Activated B cell treated with CpG ODN at 0.5 μM for 24 hours (primary cell): ENCODE measurements at regions not wholly inside any gene's neighbourhood (a gene's known extent, or its start where the extent isn't known, plus 50 kb on each side); places are given as distances from the start of the nearest gene placed in this dataset.

ENCODE experiments used
- ATAC-seq: fragments of 200-7000 bp; cut with Tn5 transposase; one replicate; pipeline ENCODE4 v1.10.0; 2021; ENCODE audit warnings: low read depth, mild to moderate bottlenecking, moderate library complexity
- CTCF ChIA-PET: fragments of 350-600 bp; sonication (Branson Sonifier 250); formaldehyde crosslinking; loops from one replicate; lab custom pipeline; 2021; ENCODE audit warnings: antibody characterized with exemption; lab: Charles Lee
- POLR2A ChIA-PET: fragments of 350-600 bp; sonication (Branson Sonifier 250); formaldehyde crosslinking; loops from one replicate; lab custom pipeline; 2021; ENCODE audit warnings: antibody characterized with exemption; lab: Charles Lee
- DNase-seq: peaks from one replicate; pipeline ENCODE4 v3.0.0; 2022
- H3K27ac Mint-ChIP-seq: one replicate; pipeline ENCODE4 v1.8.0; 2020; ENCODE audit warnings: mixed read lengths
- H3K27me3 Mint-ChIP-seq: one replicate; pipeline ENCODE4 v1.8.0; 2021; ENCODE audit warnings: mixed read lengths
- H3K36me3 Mint-ChIP-seq: one replicate; pipeline ENCODE4 v1.8.0; 2021; ENCODE audit warnings: low read depth, mixed read lengths
- H3K4me1 Mint-ChIP-seq: one replicate; pipeline ENCODE4 v1.8.0; 2021; ENCODE audit warnings: mixed read lengths
- H3K4me3 Mint-ChIP-seq: one replicate; pipeline ENCODE4 v1.8.0; 2020; ENCODE audit warnings: mild to moderate bottlenecking, mixed read lengths
- H3K9me3 Mint-ChIP-seq: one replicate; pipeline ENCODE4 v1.8.0; 2020; ENCODE audit warnings: mixed read lengths
- intact Hi-C: fragments of 100-400 bp; cut with micrococcal nuclease; formaldehyde crosslinking; loops from one replicate; pipeline ENCODE4 v1.15.1; 2024
- TF ChIP-seq, protein P1 (sequence below): fragments of 200-600 bp; IDR thresholded peaks from one replicate; pipeline ENCODE4 v1.8.0; 2022; ENCODE audit warnings: antibody characterized with exemption, mild to moderate bottlenecking

DNA sequence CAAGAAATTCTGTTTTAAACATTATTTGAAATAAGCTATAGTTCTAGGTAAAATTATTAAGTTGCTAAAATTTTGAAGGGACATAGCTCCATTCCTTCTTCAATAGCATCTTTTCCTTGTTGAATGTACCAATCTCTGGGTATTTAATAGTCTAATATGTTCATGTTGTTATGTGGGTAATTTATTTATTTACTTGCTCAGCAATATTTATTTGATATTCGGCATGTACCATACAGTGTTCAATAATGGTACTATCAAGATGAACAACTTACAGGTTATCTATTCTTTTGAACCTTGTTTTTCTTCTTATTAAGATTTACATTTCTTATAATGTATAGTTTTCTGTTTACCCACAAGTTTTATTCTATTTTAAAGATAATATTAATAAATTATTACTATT is 1616.8 kb upstream of the PIK3C3 start:
- no peaks in the 10 kb centered on the region for H3K27me3 Mint-ChIP-seq
- no peak for ATAC-seq
- no peaks in the 10 kb centered on the region for H3K36me3 Mint-ChIP-seq
- no peak overlapping the region for H3K4me3 Mint-ChIP-seq
- ChIA-PET POLR2A (no interaction called here), CTCF (no interaction called here)
- TF ChIP-seq, protein P1, sequence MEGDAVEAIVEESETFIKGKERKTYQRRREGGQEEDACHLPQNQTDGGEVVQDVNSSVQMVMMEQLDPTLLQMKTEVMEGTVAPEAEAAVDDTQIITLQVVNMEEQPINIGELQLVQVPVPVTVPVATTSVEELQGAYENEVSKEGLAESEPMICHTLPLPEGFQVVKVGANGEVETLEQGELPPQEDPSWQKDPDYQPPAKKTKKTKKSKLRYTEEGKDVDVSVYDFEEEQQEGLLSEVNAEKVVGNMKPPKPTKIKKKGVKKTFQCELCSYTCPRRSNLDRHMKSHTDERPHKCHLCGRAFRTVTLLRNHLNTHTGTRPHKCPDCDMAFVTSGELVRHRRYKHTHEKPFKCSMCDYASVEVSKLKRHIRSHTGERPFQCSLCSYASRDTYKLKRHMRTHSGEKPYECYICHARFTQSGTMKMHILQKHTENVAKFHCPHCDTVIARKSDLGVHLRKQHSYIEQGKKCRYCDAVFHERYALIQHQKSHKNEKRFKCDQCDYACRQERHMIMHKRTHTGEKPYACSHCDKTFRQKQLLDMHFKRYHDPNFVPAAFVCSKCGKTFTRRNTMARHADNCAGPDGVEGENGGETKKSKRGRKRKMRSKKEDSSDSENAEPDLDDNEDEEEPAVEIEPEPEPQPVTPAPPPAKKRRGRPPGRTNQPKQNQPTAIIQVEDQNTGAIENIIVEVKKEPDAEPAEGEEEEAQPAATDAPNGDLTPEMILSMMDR, result no peak
- no peaks in the 10 kb centered on the region for H3K4me1 Mint-ChIP-seq
- no peak overlapping the region for H3K27ac Mint-ChIP-seq
- peaks cover 12% of the 10 kb centered on the region for H3K9me3 Mint-ChIP-seq
- DNase-seq, result no peak
- intact Hi-C loops, result no loop called here

- Mint-ChIP-seq H3K27me3 (no peaks in the 10 kb centered on the region), H3K9me3 (peaks cover 7% of the 10 kb centered on the region), H3K27ac (no peak overlapping the region), H3K4me3 (no peak overlapping the region), H3K4me1 (no peaks in the 10 kb centered on the region), H3K36me3 (no peaks in the 10 kb centered on the region)
- no peak for ATAC-seq
- ChIA-PET POLR2A (no interaction called here), CTCF (no interaction called here)
- no peak for DNase-seq
- intact Hi-C loops, result no loop called here
- TF ChIP-seq, protein P1, result no peak
Observed at GRCh38 chr18:40326985-40327384, 1628.0 kb upstream of the PIK3C3 start.

- Mint-ChIP-seq H3K4me3 (no peak overlapping the region), H3K9me3 (peaks cover 7% of the 10 kb centered on the region), H3K36me3 (no peaks in the 10 kb centered on the region), H3K27ac (no peak overlapping the region), H3K4me1 (no peaks in the 10 kb centered on the region), H3K27me3 (no peaks in the 10 kb centered on the region)
- ATAC-seq (no peak), DNase-seq (no peak)
- POLR2A ChIA-PET, result no interaction called here
- CTCF ChIA-PET, result no interaction called here
- intact Hi-C loops, result no loop called here
- TF ChIP-seq, protein P1, result no peak
Observed at GRCh38 chr18:40325988-40326387, 1629.0 kb upstream of the PIK3C3 start.

- intact Hi-C loops, result no loop called here
- Mint-ChIP-seq H3K36me3 (no peaks in the 10 kb centered on the region), H3K27ac (no peak overlapping the region), H3K27me3 (no peaks in the 10 kb centered on the region), H3K4me3 (no peak overlapping the region), H3K4me1 (no peaks in the 10 kb centered on the region), H3K9me3 (no peaks in the 10 kb centered on the region)
- ChIA-PET CTCF (no interaction called here), POLR2A (no interaction called here)
- DNase-seq, result no peak
- TF ChIP-seq, protein P1, result no peak
- ATAC-seq, result no peak
Observed at GRCh38 chr18:40314199-40314598, 1640.8 kb upstream of the PIK3C3 start.

- TF ChIP-seq, protein P1, result no peak
- Mint-ChIP-seq H3K27ac (no peak overlapping the region), H3K9me3 (no peaks in the 10 kb centered on the region), H3K4me3 (no peak overlapping the region), H3K4me1 (no peaks in the 10 kb centered on the region), H3K27me3 (no peaks in the 10 kb centered on the region), H3K36me3 (no peaks in the 10 kb centered on the region)
- POLR2A ChIA-PET, result no interaction called here
- ATAC-seq, result no peak
- CTCF ChIA-PET, result no interaction called here
- intact Hi-C loops, result no loop called here
- DNase-seq, result no peak
Observed at GRCh38 chr18:40313030-40313642, 1641.9 kb upstream of the PIK3C3 start.
